NCI-H446 treated with DMSO at 0.1 percent for 48 hours (cell line): ENCODE measurements at regions not wholly inside any gene's neighbourhood (a gene's known extent, or its start where the extent isn't known, plus 50 kb on each side); places are given as distances from the start of the nearest gene placed in this dataset.

Source experiments
- DNase-seq: peaks from one replicate; lab custom pipeline; 2025; lab: John Stamatoyannopoulos, UW

DNA sequence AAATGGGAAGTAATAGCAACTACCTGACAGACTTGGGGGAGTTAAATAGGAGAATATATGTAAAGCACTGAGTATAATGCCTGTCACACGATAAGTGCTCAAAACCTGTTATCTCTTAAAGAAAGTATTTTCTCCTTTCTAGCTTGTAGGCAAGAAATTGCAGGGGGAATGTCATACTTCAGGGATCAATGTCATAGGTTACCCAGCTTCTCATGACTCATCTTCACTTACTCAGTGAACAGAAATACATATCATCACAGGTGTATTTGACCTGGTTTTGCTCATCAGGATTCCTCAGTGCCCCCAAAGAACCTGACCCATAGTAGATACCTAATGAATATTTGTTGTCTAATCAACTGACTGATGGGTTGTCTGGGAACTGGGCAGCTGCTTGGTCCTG lies 285.0 kb upstream of the ATP2B1 start:
- DNase-seq, result no peak

GRCh38 chr12:89992668-89993451 lies 284.2 kb upstream of the ATP2B1 start:
- DNase-seq, result no peak

DNA sequence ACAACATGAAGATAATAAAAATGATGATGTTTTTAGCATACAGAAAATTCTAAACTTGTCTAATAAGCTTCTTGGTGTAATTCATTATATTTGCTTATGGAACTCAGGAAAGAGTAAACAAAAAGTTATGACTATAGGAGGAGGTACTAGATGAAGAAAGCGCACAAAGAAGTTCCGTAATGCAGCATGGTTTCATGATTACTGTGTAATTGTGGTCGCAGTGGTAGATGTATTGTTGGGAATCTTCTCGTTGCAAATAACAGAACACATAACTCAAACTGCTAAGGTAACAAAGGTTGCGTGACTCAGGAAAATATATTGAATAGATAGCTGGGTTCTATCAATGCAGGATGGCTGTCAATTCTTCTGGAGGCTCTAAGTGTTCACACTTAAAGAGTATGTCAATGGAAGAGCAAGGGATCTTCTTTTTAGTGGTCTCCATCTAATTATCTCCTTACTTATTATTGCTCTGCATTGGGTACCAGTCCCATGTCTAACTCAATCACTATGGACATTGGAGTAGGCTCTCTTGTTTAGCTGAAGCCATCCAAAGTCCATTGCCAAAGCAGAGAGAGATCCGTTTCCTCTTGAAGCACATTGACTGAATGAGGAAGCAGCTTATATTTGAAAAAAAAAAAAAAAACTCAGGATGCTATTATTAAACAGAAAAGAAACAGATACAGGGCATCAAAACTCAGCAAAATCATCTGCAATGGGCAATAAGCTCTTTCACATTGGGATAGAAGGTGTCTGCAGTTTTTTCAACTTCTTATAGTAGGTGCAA lies 283.4 kb upstream of the ATP2B1 start:
- DNase-seq, result no peak

GRCh38 chr12:89988188-89988915 lies 279.7 kb upstream of the ATP2B1 start:
- no peak for DNase-seq

GRCh38 chr12:89985935-89986334 lies 277.3 kb upstream of the ATP2B1 start:
- no peak for DNase-seq

DNA sequence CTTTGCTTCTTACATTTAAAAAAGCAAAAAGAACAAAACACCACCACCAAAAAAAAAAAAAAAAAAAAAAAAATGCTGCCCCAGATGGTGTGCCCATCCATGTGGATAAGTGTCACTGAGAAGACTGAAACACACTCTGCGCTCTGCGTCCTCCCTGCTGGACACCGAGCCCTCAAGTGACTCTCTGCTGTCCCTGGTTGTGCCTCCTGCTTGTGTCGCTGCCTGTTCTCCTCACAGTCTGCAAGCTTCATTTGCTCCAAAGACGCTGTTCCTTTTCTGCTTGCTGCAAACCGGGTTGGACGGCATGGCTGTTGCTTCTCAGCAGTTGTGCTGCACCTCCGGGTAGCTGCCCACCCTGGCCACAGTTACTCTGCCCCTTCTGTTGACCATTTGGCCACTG lies 276.2 kb upstream of the ATP2B1 start:
- no peak for DNase-seq

- DNase-seq, result no peak
These were observed 275.0 kb upstream of the ATP2B1 start for GRCh38 chr12:89983622-89984021.

GRCh38 chr12:89980236-89980635 lies 271.6 kb upstream of the ATP2B1 start:
- no peak for DNase-seq

DNA sequence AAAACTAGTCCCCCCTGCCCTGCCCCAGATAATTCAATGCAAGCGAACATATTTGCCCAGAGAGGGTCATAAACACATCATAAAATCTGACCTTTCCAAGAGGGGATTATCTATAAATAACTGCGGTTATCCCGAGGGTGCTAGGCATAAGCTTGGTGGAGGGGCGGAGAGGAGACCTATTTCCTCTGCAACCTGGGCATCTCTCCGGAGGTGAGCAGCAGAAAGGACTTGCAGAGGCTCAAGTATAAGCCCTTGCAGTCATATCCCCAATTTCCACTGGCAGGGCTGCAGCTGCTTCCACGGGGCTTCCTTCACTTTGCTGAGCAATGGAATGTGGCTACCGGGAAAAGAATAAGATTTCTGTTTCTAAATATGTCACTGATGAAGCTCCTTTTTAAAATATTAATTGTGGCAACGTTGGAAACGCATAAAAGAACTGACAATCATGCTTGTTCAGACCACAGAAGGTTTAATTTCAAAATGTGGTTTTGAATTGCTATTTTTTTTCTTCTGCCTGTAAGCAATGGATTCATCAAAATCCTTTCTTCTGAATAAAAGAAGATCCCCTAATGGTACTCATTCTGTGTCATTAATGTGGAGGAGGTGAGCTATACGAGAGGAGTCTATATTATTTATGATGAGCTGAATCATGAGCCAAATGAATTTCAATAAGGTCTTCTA lies 268.9 kb upstream of the ATP2B1 start:
- DNase-seq, result no peak

GRCh38 chr12:89976866-89977265 lies 268.2 kb upstream of the ATP2B1 start:
- no peak for DNase-seq

DNA sequence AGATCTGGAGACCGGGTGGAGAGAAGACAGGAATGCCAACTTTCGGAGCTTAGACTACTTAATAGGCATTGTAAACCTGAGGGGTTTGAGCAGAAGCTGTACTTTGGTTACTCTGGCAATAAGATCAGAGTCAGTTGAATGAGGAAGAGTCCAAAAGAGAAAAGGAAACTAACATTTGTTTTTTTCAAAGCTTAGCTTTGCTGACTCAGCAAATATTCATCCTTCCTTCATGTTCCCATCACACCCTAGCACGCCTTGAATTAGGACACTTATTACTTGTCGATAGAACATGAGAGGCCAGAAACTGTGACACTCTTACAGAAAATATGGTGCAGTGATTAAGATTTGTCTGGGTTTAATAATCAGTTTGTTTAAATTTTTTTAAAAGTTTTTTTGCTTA lies 266.9 kb upstream of the ATP2B1 start:
- DNase-seq, result no peak

DNA sequence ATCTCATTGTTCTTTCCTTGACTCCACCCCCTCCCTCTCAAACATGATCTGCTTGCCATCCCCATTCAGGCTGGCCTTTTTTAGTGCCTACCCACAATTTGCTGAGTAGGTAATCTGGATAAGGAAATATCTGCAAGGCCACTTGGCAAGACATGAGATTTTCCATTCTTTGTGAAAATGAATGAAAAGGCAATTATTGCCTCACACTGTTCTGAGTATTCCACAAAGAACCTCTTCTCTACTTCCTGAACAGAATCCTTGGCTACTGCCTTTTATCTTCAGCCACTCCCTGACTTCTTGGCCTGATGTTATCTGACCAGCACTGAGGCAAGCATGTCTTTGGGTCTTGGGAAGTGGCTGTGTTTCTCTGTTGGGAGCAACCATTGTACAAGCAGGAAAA lies 263.2 kb upstream of the ATP2B1 start:
- no peak for DNase-seq

DNA sequence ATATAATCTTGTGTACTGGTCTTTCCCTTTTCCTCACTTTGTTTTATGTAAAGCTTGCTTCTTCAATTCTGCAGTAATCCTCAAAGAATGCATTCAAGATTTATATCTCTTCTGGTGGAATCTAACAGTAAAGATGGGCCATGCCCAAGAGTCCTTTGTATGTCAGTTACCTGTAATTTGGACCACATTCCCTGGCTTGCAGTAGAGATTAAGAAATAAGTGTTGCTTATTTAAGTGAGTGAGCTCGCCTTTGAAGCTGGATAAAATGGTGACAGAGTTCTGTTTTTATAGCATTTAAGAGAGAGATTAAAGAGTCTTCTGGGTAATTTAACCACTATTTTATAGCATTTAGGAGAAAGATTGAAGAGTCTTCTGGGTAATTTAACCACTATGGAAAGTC lies 262.1 kb upstream of the ATP2B1 start:
- no peak for DNase-seq

DNA sequence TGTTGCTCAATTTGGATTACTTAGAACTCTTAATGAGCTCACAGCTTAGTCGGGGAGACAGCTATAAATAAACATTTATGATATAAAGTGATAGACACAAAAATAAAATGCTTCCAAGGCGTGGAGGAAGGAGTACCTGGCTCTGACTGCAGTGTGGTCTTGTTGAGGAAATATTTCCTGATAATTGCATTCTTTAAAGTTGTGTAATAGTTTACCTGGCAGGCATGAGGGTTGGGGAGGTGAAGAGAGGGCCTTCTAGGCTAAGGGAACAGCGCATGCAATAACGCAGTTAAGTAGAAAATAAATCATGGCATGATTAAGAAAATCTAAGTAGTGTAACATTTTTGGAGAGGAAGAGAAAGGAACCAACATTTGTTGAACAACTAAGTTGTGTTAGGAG lies 260.5 kb upstream of the ATP2B1 start:
- no peak for DNase-seq

GRCh38 chr12:89968151-89968700 lies 259.6 kb upstream of the ATP2B1 start:
- no peak for DNase-seq

GRCh38 chr12:89966495-89967240 lies 258.0 kb upstream of the ATP2B1 start:
- no peak for DNase-seq

DNA sequence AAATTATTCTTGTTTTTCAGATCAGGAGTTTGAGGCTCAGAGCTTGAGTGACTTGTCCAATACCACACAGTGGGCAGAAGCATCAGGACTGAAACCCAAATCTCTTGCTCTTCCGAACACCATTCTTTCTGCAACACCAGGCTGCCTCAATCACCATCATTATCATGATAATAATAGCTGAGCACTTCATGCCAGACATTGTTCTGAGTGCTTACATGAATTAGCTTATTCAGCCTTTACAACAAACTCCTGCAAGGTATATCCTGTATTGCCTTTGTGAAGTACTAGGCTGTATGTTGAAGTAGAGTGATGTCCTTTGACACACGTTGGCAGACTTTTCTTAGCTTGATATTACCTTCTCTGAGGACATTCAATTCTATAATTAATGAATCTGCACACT lies 257.4 kb upstream of the ATP2B1 start:
- DNase-seq, result no peak

DNA sequence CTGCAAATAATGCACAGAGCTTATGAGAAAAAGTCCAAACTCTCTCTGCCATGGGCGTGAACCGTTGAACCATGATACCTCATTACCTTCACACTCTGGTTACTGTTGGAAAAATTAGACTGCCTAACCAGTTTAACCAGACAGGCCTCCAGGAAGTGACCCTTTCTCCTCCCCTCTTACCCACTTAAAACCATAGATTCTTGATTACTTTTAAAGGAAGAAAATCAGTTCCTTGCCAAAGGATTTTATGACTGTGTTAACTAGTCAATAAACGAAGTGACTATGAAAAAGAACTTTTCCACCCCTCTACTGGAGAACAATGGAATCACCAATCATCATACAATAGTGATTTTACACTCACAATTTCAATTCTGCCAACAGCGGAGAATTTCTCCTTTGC lies 254.0 kb upstream of the ATP2B1 start:
- DNase-seq, result no peak

DNA sequence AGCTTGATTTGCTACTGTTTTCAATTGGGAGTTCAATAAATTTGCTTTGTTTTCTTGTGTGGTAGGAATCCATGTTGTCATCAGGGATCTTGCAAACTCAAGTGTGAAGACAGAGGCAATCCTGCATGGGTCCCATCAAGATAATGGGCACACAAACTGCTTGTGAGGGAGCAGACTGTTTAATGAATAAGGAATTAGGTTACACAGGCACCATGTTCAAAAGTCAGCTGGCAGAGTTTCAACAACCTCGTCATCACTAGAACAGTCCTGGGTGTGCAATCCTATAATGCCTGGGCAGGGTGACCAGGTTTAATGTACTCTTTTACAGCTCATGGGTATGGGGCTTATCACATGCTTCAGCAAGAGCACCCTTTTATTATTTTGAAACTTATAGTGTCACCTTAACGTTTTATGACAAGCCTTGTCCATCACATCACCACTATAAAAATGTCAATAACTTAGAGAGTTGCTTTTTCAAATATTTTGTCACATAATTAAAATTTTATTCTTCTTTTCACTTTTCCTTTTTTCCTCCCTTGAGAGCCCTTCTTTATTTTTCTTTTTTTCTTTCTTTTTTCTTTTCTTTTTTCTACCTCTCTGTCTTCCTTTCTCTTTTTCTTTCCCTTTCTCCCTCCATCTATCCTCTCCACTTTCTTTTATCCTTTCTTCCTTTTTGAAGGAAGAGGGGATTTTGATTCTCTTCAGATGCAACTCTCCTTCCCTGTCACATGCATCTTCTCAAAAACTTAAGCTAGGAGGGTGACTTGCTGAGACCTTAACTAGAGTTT lies 252.2 kb upstream of the ATP2B1 start:
- DNase-seq, result no peak

- no peak for DNase-seq
These were observed 251.4 kb upstream of the ATP2B1 start for GRCh38 chr12:89960011-89960507.
